Astrocyte of the cerebellum (primary cell): ENCODE measurements at regions not wholly inside any gene's neighbourhood (a gene's known extent, or its start where the extent isn't known, plus 50 kb on each side); places are given as distances from the start of the nearest gene placed in this dataset.

Experiments
- DNase-seq: peaks from one replicate; pipeline ENCODE4 v3.0.0-alpha.2; 2011; ENCODE audit warnings: low read depth
- H3K4me3 ChIP-seq: 2 replicates; pipeline ENCODE4 v1.5.1; 2011; ENCODE audit warnings: mild to moderate bottlenecking, low read depth, low read length, moderate library complexity
- CTCF ChIP-seq: IDR thresholded peaks from 2 replicates; pipeline ENCODE4 v1.5.1; 2012; ENCODE audit warnings: low read length, low read depth, moderate library complexity, mild to moderate bottlenecking; ENCODE audit errors: missing control alignments
- in situ Hi-C: cut with HindIII; loops from 2 replicates; pipeline ENCODE4 v1.10.0; 2017; ENCODE audit warnings: low sequenced_read_pairs

GRCh38 chr10:61067671-61068336 lies 123.8 kb upstream of the RHOBTB1 start:
- in situ Hi-C loops, result no loop called here
- TF ChIP-seq CTCF, result no peak
- no peak for DNase-seq
- H3K4me3 ChIP-seq, result no peak overlapping the region

DNA sequence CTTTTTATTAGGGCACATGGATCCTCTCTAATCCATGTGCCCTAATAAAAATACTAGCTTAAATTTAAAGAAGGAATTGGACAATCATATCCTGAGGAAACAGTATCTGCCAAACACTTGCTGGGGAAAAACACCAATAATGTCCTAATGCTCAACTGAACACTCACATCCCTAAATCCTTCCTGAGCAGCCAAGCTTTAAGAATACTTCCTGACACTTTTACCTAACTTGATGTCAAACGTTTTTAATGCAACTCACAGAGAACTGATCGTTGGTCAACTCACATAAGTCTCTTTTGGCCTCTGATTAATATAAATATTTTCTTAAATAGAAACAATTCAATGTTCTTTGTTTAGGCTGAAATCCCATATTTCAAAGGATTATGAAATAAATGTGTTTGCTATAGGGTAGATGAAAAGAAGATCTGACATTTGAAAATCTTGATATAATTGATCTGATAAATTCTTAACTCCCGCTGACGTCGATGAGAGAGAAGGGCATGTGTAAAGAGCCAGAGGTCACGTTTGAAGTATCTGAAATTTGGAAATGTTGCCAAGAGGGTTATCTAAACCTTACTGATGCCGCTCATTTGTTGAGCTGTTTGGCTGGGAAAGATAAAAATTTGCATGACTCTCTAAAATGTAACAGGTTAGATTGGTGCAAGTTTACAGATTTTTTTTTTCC lies 122.8 kb upstream of the RHOBTB1 start:
- in situ Hi-C loops, result no loop called here
- no peak overlapping the region for H3K4me3 ChIP-seq
- DNase-seq, result no peak
- TF ChIP-seq CTCF, result no peak

DNA sequence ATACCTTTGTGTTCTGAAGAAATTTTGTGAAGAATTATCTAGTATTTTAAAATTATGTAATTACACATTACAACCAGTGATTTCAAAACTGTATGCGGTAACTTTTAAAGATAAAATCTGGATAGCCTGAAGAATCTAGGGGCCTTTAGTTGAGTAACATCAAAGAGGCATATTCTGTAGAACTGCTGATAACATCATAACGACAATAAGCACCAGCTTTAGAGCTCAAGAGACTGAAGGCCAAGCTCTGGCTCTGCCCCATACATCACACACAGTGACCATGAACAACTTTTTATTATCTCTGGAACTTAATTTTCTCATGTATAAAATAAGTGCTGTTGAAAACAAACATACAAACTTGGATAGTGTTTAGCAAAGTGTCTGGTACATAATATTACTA lies 121.1 kb upstream of the RHOBTB1 start:
- in situ Hi-C loops, result no loop called here
- TF ChIP-seq CTCF, result no peak
- DNase-seq, result no peak
- no peak overlapping the region for H3K4me3 ChIP-seq

- in situ Hi-C loops, result no loop called here
- no peak for DNase-seq
- TF ChIP-seq CTCF, result no peak
- H3K4me3 ChIP-seq, result no peak overlapping the region
These were observed 120.4 kb upstream of the RHOBTB1 start for GRCh38 chr10:61064356-61064755.

- in situ Hi-C loops, result no loop called here
- no peak for TF ChIP-seq CTCF
- H3K4me3 ChIP-seq, result no peak overlapping the region
- no peak for DNase-seq
These were observed 119.9 kb upstream of the RHOBTB1 start for GRCh38 chr10:61063901-61064300.

- TF ChIP-seq CTCF, result no peak
- in situ Hi-C loops, result no loop called here
- peak; percentile 61 for DNase-seq
These were observed 119.0 kb upstream of the RHOBTB1 start for GRCh38 chr10:61063034-61063433.

More at GRCh38 chr10:61063034-61063433, 119.0 kb upstream of the RHOBTB1 start:
- H3K4me3 ChIP-seq, result no peak overlapping the region
